DOHH2 (cell line): ENCODE measurements at regions not wholly inside any gene's neighbourhood (a gene's known extent, or its start where the extent isn't known, plus 50 kb on each side); places are given as distances from the start of the nearest gene placed in this dataset.

Experiments
- H3F3A ChIP-seq: fragments of 200-600 bp; sonication (generic), shearing (Covaris generic); 2 replicates; pipeline ENCODE4 v1.6.0; 2016; ENCODE audit warnings: antibody characterized with exemption, mild to moderate bottlenecking; ENCODE audit not compliant: control insufficient read depth, insufficient read depth
- H3K27ac ChIP-seq: fragments of 200-600 bp; sonication (generic); 2 replicates; pipeline ENCODE4 v1.5.1; 2014; ENCODE audit warnings: low read depth, mild to moderate bottlenecking, low read length, moderate library complexity
- H3K27me3 ChIP-seq: fragments of 200-600 bp; sonication (generic); 2 replicates; pipeline ENCODE4 v1.6.1; 2014; ENCODE audit warnings: mild to moderate bottlenecking, low read length, mixed read lengths; ENCODE audit not compliant: control insufficient read depth
- H3K36me3 ChIP-seq: fragments of 200-600 bp; sonication (generic); 2 replicates; pipeline ENCODE4 v1.6.1; 2014; ENCODE audit warnings: mild to moderate bottlenecking, low read length, moderate library complexity, mixed read lengths; ENCODE audit not compliant: control insufficient read depth
- H3K4me1 ChIP-seq: fragments of 200-600 bp; sonication (generic); 2 replicates; pipeline ENCODE4 v1.6.1; 2014; ENCODE audit warnings: mild to moderate bottlenecking, low read length, mixed read lengths; ENCODE audit not compliant: control insufficient read depth
- H3K4me2 ChIP-seq: fragments of 200-600 bp; sonication (generic); 2 replicates; pipeline ENCODE4 v1.6.0; 2014; ENCODE audit warnings: mild to moderate bottlenecking, low read length, moderate library complexity
- H3K4me3 ChIP-seq: fragments of 200-600 bp; sonication (generic); 2 replicates; pipeline ENCODE4 v1.5.1; 2014; ENCODE audit warnings: mild to moderate bottlenecking, low read length, mixed read lengths
- H3K79me2 ChIP-seq: fragments of 200-600 bp; sonication (generic); 2 replicates; pipeline ENCODE4 v1.6.1; 2014; ENCODE audit warnings: mild to moderate bottlenecking, low read length, mixed read lengths; ENCODE audit not compliant: control insufficient read depth
- H3K9me2 ChIP-seq: fragments of 200-600 bp; sonication (generic); replicated peaks from 2 replicates; pipeline ENCODE4 v1.6.1; 2014; ENCODE audit warnings: mild to moderate bottlenecking, low read length, mixed read lengths; ENCODE audit not compliant: control insufficient read depth
- H3K9me3 ChIP-seq: fragments of 200-600 bp; sonication (generic); 2 replicates; pipeline ENCODE4 v1.6.1; 2014; ENCODE audit warnings: antibody characterized with exemption, low read length, mixed read lengths; ENCODE audit not compliant: control insufficient read depth, insufficient read depth
- H4K20me1 ChIP-seq: fragments of 200-600 bp; sonication (generic); 2 replicates; pipeline ENCODE4 v1.6.0; 2014; ENCODE audit warnings: low read depth, mild to moderate bottlenecking, antibody characterized with exemption, low read length, moderate library complexity; ENCODE audit not compliant: control insufficient read depth, insufficient read depth
- EZH2phosphoT487 ChIP-seq: fragments of 200-600 bp; sonication (generic); IDR thresholded peaks from 2 replicates; pipeline ENCODE4 v1.6.1; 2017; ENCODE audit warnings: borderline replicate concordance, mild to moderate bottlenecking, antibody characterized with exemption, low read length, moderate library complexity, mixed read lengths
- TF ChIP-seq, protein P1 (sequence below): fragments of 200-600 bp; sonication (generic); IDR thresholded peaks from one replicate; pipeline ENCODE4 v1.5.1; 2014; ENCODE audit warnings: antibody characterized with exemption, mild to moderate bottlenecking, low read depth, low read length; ENCODE audit not compliant: poor library complexity, severe bottlenecking

DNA sequence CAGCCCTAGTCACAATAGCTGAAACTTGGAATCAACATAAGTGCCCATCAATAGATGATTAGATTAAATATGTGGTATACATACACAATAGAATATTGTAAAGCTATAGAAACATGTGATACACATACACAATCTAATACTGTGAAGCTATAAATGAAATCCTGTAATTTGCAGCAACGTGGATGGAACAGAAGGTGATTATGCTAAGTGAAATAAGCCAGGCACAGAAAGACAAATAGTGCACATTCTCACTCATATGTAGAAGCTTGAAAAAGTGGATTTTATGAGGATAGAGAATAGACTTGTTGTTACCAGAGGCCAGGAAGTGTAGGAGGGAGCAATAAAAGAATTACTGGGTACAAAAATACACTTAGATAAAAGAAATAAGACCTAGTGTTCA lies 181.5 kb upstream of the TYRP1 start:
- Histone ChIP-seq H3K4me2 (no peak overlapping the region), H3K4me1 (no peaks in the 10 kb centered on the region), H3K9me3 (no peaks in the 10 kb centered on the region), H3K27ac (no peak overlapping the region), H3F3A (no peaks in the 10 kb centered on the region), H3K9me2 (no peaks in the 10 kb centered on the region), H3K4me3 (no peak overlapping the region), H3K27me3 (no peaks in the 10 kb centered on the region), H3K36me3 (no peaks in the 10 kb centered on the region), H3K79me2 (no peaks in the 10 kb centered on the region), H4K20me1 (no peaks in the 10 kb centered on the region)
- TF ChIP-seq, protein P1, sequence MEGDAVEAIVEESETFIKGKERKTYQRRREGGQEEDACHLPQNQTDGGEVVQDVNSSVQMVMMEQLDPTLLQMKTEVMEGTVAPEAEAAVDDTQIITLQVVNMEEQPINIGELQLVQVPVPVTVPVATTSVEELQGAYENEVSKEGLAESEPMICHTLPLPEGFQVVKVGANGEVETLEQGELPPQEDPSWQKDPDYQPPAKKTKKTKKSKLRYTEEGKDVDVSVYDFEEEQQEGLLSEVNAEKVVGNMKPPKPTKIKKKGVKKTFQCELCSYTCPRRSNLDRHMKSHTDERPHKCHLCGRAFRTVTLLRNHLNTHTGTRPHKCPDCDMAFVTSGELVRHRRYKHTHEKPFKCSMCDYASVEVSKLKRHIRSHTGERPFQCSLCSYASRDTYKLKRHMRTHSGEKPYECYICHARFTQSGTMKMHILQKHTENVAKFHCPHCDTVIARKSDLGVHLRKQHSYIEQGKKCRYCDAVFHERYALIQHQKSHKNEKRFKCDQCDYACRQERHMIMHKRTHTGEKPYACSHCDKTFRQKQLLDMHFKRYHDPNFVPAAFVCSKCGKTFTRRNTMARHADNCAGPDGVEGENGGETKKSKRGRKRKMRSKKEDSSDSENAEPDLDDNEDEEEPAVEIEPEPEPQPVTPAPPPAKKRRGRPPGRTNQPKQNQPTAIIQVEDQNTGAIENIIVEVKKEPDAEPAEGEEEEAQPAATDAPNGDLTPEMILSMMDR = no peak
- no peak for TF ChIP-seq EZH2phosphoT487

DNA sequence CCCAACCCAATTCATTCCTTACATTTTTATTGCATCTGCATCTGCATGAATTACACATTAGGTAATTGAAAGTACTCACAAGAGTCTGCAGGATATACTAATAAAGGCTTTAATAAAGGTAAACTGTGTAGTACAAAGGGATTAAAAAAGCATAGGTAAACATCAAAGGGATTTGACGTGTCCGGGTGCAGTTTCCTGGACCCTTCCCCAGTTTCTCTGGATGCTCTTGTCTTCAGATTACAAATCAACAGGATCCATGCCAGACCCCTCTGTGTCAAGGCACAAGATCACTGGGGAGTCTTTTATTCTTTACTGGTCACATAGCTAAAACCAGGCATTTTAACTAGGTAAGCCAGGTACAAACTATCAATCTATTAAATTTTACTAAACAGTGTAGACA lies 177.2 kb upstream of the TYRP1 start:
- H3K27ac ChIP-seq = no peak overlapping the region
- H3K9me2 ChIP-seq = no peaks in the 10 kb centered on the region
- H3K27me3 ChIP-seq = no peaks in the 10 kb centered on the region
- H3K4me3 ChIP-seq = no peak overlapping the region
- no peaks in the 10 kb centered on the region for H3K79me2 ChIP-seq
- H4K20me1 ChIP-seq = no peaks in the 10 kb centered on the region
- no peak overlapping the region for H3K4me2 ChIP-seq
- H3K4me1 ChIP-seq = no peaks in the 10 kb centered on the region
- H3K36me3 ChIP-seq = no peaks in the 10 kb centered on the region
- TF ChIP-seq, protein P1 = no peak
- TF ChIP-seq EZH2phosphoT487 = no peak
- H3F3A ChIP-seq = no peaks in the 10 kb centered on the region
- H3K9me3 ChIP-seq = no peaks in the 10 kb centered on the region

DNA sequence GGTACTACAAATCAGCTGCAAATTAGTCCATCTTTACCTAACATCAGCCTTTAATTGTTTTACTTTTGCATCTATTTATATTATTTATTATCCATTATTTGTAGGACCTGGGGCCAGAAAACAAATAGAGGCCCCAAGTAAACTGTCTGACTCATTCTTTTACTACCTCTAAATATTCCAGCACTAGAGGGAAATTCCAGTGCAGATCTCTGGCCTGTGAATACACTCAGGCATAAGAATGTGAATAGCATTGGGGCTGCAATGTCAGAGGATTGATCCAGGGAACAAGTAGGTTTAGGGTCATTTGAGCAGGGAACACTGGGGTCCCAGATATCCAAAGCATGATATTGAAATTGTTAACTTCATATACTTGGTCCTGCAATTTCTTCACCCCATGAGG lies 176.6 kb upstream of the TYRP1 start:
- H3K4me3 ChIP-seq = no peak overlapping the region
- no peaks in the 10 kb centered on the region for H3K9me3 ChIP-seq
- H3K27ac ChIP-seq = no peak overlapping the region
- no peaks in the 10 kb centered on the region for H3K27me3 ChIP-seq
- no peaks in the 10 kb centered on the region for H3K4me1 ChIP-seq
- no peak overlapping the region for H3K4me2 ChIP-seq
- no peaks in the 10 kb centered on the region for H3K79me2 ChIP-seq
- H3K36me3 ChIP-seq = no peaks in the 10 kb centered on the region
- TF ChIP-seq, protein P1 = no peak
- no peak for TF ChIP-seq EZH2phosphoT487
- H3F3A ChIP-seq = no peaks in the 10 kb centered on the region
- H4K20me1 ChIP-seq = no peaks in the 10 kb centered on the region
- no peaks in the 10 kb centered on the region for H3K9me2 ChIP-seq
